ENCODE measurements at regions not wholly inside any gene's neighbourhood (a gene's known extent, or its start where the extent isn't known, plus 50 kb on each side); places are given as distances from the start of the nearest gene placed in this dataset.

DNA sequence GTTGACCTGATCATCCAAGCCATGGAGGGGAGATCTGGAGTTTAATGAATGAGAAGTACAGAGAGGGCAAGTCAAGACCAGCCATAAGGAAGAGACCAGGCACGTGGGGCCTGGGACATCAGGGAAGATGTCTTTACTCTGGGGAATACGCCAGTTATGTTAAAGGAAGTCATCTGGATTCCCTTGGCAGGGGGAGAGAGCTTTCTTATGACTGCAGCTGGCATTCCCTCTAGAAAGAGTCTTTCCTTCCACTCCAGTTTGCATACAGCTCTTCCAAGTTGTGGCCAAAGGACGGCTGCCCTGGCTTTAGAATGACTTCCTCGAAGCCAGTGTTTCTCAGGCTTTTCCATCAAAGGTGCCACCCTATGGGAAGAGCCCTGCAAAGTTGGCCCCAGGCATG, 93.6 kb upstream of the AGBL1 start:
- DNase-seq, result no peak

DNA sequence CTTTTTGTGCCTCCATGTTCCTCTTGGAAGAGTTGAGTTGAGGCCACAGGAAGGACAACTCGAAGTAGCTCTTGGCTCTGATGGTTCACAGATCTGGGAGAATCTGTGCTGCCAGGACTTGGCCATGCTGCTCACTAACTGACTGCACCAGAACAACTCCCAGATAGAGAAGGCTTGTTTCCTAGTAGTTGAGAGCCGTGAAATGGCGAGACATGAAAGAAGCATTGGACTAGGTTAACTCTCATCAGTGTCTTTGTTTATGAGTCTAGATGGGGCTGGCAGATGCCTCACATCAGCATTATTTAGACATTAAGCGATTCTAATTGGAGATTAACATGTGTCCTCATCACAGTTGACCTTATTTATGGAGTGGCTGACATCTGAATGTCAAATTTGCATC, 92.9 kb upstream of the AGBL1 start:
- DNase-seq, result no peak

DNA sequence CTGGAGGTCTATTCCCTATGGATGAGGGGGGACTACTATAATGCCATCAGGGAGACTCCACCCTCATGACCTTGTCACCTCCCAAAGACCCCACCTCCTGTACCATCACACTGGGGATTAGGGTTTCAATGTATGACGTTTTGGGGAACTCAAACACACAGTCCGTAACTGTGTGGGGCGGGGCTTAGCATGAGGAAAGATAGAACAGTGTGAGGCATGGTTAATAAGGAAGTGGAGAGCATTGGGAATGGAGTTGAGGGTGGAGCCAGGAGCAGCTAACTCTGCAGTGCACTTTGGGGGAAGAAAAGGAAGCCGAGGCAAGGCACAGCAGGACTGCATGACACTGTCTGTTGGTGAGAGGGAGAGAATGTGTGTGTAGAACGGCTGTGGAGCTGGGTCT, 90.9 kb upstream of the AGBL1 start:
- DNase-seq, result no peak

DNA sequence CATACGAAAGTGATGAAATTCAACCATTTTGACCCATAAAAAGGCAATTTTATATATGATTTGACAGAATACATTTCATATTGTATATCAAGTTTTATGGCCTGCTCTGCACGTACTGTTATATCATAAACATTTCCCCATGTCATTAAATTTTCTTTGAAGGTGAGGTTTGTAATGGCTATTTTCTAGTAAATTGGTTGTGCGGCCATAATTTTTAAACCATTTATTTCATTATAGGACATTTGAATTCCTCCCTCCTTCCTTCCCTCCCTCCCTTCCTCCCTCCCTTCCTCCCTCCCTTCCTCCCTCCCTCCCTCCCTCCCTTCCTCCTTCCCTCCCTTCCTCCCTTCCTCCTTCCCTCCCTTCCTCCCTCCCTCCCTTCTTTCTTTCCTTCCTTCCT, 87.4 kb upstream of the AGBL1 start:
- no peak for DNase-seq

DNA sequence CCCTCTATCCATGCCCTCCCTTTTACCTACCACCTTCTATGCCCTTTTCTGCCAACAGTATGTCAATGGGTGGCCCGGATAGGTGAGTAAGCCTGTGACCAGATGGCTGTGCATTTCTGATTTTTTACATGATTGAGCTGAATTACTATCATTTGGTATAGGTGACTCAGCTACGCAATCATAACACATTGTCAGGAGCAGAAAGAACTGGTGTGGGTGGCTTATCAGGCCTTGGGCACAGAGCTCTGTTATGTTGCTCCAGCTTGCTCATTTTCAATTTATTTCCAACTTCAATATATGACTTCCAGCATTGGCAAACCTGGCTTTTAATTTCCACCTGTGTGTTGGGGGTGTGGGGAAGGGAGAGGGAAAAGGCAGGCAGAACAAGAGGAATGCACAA, 86.6 kb upstream of the AGBL1 start:
- DNase-seq, result no peak

DNA sequence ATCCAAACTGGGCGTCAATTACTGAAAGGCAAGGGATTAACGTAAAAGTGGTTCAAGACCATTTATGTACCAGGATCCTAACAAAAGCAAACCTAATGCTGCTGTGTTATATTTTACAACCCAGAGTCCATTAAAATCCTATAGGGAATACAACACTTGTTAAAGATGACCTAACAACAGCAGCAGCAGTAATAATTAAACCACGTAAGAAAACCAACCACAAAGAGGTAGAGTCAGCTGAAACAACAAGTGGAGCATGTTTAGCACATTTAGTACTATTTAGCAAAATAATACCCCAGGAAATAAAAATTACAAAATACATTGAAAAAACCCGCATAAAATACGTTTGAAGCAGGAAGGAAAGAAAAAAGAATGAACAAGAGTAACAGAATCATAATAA, 82.1 kb upstream of the AGBL1 start:
- no peak for DNase-seq

DNA sequence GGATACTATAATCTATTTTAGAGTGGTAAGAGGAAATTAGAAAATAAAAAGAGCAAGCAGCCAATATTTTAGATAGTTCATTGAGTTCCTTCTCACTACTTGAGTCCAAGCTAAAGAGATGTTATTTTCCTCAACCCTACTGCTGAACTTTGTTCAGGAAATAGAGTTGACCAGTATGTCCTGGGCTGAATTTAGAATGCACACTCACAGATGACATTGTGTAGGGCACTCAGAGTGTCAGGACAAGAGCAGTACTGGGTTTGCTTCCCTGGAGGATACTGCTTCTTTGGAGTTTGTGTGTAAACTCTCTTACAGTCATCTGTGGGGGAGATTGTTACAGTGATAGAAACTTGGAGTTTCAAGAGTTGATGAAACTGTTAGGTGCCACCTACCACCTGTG, 80.0 kb upstream of the AGBL1 start:
- no peak for DNase-seq

DNA sequence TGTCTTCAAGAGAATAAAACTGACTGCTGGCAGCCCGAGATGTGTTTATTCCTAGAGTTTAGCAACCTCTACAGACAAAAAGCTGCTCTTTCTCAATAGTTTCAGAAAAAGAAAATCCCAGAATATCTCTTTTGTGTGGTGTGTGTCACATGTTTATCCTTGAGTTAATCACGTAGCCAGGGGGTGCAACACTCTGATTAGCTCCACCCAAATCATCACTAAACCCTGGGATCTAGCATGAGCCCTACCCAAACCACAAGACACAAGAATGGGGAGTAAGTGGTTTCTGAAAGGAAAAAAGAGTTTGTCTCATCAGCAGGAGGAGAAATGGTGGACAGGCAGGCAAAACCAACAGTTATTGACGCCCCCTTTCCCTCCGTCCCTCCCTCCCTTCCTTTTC, 78.5 kb upstream of the AGBL1 start:
- no peak for DNase-seq

DNA sequence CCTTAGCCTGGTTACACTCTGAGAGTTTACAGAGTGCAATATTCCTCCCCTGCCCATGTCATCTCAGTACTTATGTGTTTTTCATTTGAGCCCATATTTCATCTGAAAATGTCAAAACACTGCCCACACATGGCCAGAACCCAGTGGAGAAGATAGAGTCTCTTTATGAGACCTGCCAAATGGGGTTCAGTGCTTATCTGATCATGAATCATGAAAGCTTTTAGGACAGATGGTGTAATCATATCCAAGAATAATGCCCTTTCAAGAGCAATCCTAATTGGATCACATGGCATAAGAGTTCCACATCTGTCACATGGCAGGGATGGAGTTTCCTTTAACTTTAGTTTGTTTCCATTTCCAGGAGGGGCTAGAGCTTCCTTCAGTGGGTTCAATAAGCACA, 77.2 kb upstream of the AGBL1 start:
- DNase-seq, result no peak

DNA sequence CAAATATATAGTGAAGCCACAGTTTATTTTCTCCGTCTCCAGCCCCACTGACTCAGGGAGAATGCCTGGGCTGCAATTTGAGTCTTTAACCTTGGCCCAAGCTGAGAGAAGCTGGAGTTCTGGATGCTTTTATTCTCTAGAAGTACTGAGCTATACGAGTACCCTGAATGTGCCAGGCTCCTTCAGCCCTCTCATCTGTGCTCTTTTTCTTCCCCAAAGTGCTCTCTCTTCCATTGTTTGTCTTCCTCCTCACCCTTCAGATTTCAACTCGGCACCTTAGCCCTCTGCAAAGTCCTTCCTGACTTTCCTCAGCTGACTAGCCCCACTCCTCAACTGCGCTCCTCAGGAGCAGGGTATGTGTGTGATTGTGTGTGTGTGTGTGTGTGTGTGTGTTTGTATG, 75.6 kb upstream of the AGBL1 start:
- no peak for DNase-seq

DNA sequence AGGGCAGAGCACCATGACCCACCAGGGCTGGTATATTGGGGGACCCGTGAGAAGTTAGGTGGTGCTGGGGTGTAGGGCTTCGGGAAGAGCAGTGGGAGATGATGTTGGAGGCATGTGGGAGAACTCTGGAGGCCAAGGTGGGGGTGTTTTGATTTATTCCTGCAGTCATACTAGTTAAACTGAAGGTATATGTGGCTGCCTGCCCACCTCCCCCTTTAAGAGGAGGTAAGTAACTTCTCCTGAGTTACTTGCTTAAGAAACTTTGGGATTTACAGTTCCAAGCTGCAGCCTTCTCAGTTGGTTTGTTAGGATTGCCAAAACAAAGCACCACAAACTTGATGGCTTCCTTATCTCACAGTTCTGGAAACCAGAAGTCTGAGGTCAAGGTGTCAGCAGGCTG, 73.1 kb upstream of the AGBL1 start:
- DNase-seq, result no peak

DNA sequence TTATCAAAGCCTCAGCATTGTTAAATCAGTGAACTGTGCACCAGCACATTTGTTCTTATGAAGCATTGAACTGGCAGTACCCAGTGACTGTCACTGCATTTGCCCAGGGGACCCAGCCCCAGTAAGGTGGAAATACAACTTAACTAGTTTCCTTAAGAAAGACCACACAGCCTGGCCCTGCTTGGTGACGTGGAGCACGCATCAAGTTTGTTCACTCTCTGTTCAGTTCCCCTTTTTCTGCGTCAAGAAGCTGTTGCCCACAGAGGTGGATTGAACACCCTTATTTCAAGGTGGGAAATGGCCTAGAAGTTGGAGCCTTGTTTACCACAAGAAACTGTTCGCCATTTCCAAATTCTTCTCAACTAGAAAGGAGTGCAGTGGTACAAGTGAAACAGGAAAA, 69.9 kb upstream of the AGBL1 start:
- no peak for DNase-seq

DNA sequence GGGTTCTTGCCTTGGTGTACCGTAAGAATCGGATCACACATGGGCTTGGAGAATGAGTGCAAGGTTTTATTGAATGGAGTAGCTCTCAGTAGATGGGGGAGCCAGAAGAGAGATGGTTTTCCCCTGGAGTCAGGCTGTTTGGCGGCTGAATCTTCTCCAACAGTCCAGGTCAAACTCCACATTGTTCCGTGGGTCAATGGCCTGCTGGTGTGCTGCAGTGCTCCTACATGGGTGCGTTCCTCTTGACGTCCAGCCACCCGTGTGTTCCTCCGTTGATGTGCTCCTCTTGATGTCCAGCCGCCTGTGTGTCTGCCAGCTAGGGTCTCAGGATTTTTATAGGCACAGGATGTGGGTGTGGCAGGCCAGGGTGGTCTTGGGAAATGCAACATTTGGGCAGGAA, 69.3 kb upstream of the AGBL1 start:
- DNase-seq, result no peak

DNA sequence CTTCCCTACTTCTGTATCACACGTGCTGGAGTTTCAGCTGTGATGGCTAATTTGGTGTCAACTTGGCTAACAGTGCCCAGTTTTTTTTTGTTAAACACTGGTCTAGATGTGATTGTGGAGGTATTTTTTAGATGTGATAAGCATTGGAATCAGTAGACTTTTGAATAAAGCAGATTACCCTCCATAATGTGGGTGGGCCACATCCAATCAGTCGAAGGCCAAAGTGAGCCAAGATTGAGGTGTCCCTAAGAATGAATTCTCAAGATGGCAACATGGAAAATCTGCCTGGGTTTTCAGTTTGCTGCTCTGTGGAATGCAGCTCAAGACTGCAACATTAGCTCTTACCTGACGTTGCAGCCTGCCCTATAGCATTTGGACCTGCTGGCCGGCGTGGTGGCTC, 68.8 kb upstream of the AGBL1 start:
- no peak for DNase-seq

DNA sequence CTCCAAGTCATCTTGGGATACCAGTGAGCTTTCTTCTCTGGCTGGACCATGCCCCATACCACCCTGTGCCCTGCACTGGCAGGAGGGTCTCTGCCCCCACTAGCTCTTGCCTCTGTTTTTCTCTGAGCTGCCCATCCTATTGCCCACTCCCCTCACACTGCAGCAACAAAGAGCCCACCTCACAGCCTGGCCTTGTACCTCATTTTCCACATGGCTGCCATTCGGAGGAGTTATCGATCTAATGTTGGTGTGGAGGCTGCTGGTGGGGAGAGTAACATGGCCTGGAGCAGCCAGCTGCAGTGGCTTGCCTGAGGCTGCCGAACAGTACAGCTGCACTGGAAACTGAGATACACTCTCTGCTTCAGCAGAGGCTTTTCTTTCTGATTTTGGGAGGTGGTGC, 65.7 kb upstream of the AGBL1 start:
- no peak for DNase-seq

DNA sequence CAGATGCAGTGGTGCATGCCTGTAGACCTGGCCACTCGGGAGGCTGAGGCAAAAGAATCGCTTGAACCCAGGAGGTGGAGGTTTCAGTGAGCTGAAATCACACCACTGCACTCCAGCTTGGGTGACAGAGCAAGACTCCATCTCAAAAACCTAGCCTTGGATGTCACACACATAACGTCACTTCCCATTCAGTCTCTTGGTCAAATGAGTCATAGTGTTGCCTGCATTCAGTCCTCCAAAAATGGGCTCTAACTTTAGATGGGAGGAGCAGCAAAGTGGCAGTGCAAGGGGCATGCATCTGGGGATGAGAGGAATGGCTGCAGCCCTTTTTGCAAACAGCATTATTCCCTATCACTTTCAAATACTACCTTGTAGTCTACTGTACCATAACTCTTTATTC, 62.9 kb upstream of the AGBL1 start:
- no peak for DNase-seq

DNA sequence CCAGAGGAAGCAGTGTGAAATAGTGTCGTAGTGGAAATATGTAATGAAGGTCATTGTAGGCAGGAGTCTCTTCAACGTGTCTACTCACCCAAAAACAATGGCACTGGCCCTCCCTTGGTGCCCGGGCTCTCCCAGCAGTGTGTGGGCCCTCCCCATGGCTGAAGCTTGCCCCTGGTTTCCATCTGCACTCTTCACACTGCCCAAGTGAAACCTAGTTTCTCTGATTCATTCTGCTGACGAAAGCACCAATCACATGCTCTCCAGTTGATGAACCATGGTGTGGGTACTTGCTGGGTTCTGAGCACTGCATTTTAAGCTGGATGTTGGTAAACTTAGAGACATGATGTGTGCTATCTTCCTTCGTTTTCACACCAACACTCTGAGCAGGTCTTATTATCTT, 61.0 kb upstream of the AGBL1 start:
- DNase-seq, result no peak

DNA sequence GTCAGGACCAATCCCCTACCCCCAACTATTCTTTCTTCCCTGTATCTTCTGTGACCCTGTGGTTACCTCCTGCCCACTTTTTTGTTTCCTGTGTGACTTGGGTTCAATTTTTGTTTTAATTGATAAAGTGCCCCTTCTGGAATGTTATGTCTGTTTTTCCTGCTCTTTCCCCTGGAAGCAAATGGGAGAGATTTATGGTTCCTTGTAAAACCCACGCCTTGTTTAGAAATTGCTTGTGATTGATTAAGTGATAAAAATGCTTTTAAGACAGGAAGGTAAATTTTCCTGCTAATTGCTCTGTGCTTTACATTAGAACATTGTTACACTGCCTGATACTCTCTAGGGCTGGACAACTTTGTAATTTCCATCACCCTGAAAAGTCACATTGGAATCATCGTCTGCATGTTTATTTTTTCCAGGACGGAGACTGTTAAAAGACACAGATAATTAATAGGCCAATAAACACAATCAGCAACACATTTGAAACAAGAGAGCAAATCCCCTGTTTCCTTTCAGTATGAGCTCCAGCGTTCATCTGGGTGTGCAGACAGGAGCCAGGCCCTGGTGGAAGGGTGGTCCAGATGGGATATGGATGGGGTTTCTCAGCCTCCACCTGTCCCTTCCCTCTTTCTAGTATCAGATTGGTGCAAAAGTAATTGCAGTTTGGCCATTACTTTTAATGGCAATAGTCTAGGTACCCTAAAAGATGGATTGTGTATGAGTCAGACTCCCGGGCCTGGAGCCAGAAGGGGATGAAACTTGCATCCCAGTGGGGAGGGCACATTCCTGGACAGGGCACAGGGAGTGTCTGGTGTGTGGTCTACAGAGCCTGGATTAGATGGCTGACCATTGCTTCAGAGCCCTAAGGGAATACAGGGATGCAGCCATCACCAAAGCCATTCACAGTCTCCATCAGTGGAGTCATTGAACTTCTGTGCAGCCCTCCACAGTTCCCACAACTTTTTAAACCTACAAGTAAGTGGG, 58.1 kb upstream of the AGBL1 start:
- no peak for DNase-seq

DNA sequence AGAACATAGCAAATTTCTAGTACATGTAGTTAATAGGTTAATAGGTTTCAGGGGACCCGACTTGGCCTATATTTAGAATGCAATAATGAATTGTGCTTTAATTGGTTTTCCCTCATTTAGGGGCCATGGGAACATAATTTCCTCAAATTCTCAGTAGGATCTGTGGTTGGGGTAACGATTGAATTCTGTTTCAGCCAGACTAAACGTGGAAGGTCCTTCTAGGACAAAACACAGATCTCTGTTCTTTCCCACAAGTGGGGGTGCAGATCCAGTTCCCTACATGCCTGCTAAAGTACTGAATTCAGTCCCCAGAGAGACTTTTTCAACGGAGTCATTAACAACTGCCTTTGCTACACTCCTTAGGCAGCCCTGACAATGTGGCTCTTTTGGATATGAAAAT, 50.7 kb upstream of the AGBL1 start:
- no peak for DNase-seq
